GM13976 (cell line): ENCODE measurements at regions not wholly inside any gene's neighbourhood (a gene's known extent, or its start where the extent isn't known, plus 50 kb on each side); places are given as distances from the start of the nearest gene placed in this dataset.

Experiments used
- DNase-seq: peaks from one replicate; pipeline ENCODE4 v3.0.0; 2012; ENCODE audit warnings: low spot score
- in situ Hi-C: fragments of 300-500 bp; cut with MboI; formaldehyde crosslinking; loops from one replicate; pipeline ENCODE4 v1.12.0; 2022; ENCODE audit warnings: low sequenced_read_pairs, mixed read lengths, inconsistent platforms; ENCODE audit not compliant: unreplicated experiment
- TF ChIP-seq, protein P1 (sequence below): IDR thresholded peaks from 2 replicates; pipeline ENCODE4 v1.5.1; 2012; ENCODE audit warnings: borderline replicate concordance, mild to moderate bottlenecking; ENCODE audit not compliant: insufficient read depth; ENCODE audit errors: extremely low read depth, missing control alignments, control extremely low read depth

DNA sequence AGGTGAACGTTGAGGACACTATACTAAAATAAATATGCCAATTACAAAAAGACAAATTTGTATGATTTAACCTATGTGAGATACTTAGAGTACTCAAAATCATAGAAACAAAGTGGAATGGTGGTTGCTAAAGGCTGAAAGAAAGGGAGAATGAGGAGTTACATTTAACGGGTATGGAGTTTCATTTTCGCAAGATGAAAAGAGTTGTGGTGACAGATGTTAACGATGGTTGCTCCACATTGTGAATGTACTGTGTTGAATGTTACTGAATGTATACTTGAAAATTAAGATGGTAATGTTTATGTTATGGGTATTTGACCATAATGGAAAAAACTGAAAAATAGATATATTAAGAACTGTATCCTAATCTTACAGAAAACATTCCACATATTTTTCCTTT, 51.3 kb upstream of the MOCS2 start:
- no peak for DNase-seq
- in situ Hi-C loops = no loop called here
- TF ChIP-seq, protein P1, sequence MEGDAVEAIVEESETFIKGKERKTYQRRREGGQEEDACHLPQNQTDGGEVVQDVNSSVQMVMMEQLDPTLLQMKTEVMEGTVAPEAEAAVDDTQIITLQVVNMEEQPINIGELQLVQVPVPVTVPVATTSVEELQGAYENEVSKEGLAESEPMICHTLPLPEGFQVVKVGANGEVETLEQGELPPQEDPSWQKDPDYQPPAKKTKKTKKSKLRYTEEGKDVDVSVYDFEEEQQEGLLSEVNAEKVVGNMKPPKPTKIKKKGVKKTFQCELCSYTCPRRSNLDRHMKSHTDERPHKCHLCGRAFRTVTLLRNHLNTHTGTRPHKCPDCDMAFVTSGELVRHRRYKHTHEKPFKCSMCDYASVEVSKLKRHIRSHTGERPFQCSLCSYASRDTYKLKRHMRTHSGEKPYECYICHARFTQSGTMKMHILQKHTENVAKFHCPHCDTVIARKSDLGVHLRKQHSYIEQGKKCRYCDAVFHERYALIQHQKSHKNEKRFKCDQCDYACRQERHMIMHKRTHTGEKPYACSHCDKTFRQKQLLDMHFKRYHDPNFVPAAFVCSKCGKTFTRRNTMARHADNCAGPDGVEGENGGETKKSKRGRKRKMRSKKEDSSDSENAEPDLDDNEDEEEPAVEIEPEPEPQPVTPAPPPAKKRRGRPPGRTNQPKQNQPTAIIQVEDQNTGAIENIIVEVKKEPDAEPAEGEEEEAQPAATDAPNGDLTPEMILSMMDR = no peak

DNA sequence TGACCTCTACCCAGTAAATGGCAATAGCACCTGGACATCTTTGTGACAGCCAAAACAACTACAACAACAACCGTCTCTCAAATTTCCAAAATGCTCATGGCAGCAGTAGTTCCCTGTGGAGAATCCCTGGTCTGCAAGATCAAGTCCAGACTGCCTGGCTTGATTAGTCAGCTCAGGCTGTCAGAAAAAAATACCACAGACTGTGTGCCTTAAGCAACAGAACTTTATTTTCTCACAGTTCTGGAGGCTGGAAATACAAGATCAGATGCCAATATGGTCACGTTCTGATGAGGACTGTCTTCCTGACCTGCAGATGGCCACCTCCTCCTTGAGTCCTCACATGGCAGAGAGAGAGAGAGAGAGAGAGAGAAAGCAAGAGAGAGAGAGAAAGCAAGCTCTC, 52.3 kb upstream of the MOCS2 start:
- DNase-seq = no peak
- TF ChIP-seq, protein P1 = no peak
- in situ Hi-C loops = no loop called here

DNA sequence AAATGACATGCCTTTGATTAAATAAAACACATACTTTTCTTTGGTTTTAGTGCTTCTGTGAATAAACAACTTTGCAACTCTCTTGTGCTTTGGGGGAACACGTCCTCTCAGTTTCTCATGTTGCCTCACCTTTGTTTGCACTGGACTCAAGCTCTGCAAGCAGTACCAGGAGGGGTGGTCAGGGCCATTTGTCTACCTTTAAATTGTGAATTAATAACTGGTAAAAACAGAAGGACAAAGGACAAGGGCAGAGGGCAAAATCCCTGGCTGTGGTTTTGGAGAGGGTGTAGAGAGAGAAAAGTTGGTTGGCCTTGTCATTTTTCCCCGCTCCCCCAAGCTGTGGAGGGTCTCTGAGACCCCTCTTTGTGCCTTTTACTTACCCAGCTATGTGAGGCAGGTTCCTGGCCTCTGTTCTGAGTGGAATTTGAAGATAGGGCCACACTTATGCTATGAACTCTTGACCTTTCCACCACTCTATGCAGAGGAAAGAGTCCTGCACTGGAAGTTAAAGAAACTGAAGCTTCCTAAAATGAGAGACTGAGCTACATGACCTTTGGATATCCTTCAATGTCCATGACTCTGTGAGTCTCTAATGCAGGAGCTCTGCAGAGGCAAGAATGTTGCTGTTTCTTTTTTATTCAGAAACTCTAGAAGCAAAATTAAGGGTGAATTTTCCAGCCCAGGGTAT, 55.1 kb upstream of the MOCS2 start:
- no peak for DNase-seq
- TF ChIP-seq, protein P1 = no peak
- in situ Hi-C loops = no loop called here

- in situ Hi-C loops = no loop called here
- TF ChIP-seq, protein P1 = no peak
- DNase-seq = no peak
Observed at GRCh38 chr5:53165431-53166182, 56.0 kb upstream of the MOCS2 start.

DNA sequence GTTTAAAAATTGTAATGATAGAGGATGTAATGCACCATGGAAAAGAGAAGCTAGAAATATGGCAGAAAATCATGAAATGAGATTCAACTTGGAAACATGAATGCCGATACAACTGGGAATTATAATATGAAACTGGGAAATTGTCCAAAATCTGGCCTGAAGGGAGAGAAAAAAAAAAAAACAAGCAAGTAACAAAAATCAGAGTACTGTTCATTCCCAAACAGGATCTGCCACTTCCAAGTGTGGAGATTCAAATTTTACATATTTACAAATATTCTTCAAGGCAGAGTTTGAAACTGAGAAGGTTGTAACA, 56.6 kb upstream of the MOCS2 start:
- DNase-seq = no peak
- in situ Hi-C loops = no loop called here
- TF ChIP-seq, protein P1 = no peak

- TF ChIP-seq, protein P1 = no peak
- no peak for DNase-seq
- in situ Hi-C loops = no loop called here
Observed at GRCh38 chr5:53167836-53168235, 58.3 kb upstream of the MOCS2 start.

DNA sequence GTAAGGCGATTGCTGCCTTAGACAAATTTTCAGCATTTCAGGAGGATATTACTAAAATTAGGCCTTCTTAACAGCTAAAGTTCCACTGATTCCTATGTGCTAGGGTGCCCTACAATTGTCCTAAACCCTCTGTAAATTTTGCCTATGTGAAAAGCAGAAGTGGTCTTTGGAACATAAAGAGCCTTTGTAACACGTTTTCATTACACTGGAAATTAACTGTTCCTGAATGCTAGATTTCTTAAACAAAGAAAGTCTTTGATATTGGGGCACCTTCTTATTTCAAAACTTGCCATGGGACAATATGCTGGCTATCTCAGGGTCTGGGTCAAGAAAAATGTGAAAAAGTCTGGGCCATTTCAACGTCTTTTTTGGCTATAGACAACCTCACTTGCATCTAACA, 60.4 kb upstream of the MOCS2 start:
- in situ Hi-C loops = no loop called here
- TF ChIP-seq, protein P1 = no peak
- no peak for DNase-seq
